Spinal cord (tissue), 9 donors: ENCODE measurements at regions not wholly inside any gene's neighbourhood (a gene's known extent, or its start where the extent isn't known, plus 50 kb on each side); places are given as distances from the start of the nearest gene placed in this dataset.

ENCODE experiments used
- DNase-seq, 6 donors: peaks; one replicate each; pipeline versions ENCODE4 v3.0.0 to v3.0.0-alpha.2; 2013 to 2015; ENCODE audit warnings: low spot score in 6 of 6, low read depth in 4 of 6
- H3K27ac ChIP-seq: one replicate; pipeline ENCODE4 v1.5.1; 2013; ENCODE audit warnings: low read depth, low read length, control low read depth
- H3K27me3 ChIP-seq: one replicate; pipeline ENCODE4 v1.6.1; 2013; ENCODE audit warnings: low read length; ENCODE audit not compliant: control insufficient read depth, insufficient read depth
- H3K36me3 ChIP-seq: one replicate; pipeline ENCODE4 v1.6.1; 2013; ENCODE audit warnings: low read length; ENCODE audit not compliant: control insufficient read depth, insufficient read depth
- H3K4me1 ChIP-seq: one replicate; pipeline ENCODE4 v1.6.1; 2013; ENCODE audit warnings: low read length; ENCODE audit not compliant: control insufficient read depth, insufficient read depth
- H3K4me3 ChIP-seq: one replicate; pipeline ENCODE4 v1.5.1; 2013; ENCODE audit warnings: low read depth, low read length, control low read depth
- H3K9me3 ChIP-seq: one replicate; pipeline ENCODE4 v1.6.1; 2013; ENCODE audit warnings: low read length; ENCODE audit not compliant: control insufficient read depth, insufficient read depth
- WGBS: methylation state at CpG from one replicate; pipeline ENCODE4 v1.1.5; 2013; ENCODE audit warnings: missing lambda C conversion rate; ENCODE audit not compliant: insufficient coverage; 5-methylcytosine and 5-hydroxymethylcytosine counted together
- donor health status: healthy.

GRCh38 chr6:114452785-114453401, 110.1 kb upstream of the HS3ST5 start:
- Histone ChIP-seq H3K4me1 (no peaks in the 10 kb centered on the region), H3K27me3 (no peaks in the 10 kb centered on the region), H3K9me3 (no peaks in the 10 kb centered on the region), H3K36me3 (no peaks in the 10 kb centered on the region), H3K4me3 (no peak overlapping the region), H3K27ac (no peak overlapping the region)
- DNase-seq = no peak
- 86% methylated on average over 2 of the region's 4 CpGs for WGBS

DNA sequence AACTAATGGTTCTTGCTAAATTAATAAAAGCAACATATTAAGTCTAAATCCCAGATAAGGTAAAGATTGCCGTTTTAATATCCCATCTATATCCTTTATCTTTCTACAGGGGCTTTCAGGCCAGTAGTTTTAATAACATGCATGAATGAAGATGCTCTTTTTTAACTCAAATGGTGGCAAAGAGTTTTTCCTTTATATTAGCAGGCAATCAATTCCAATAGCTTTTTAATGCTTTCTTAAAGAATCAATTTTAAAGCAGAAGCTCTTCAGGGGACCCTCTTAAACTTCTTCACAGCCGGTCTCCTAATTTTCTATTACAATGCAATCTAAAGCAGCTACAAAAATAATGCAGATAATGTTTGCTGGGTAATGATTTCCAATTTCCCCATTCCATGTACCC, 107.8 kb upstream of the HS3ST5 start:
- WGBS = no CpG with 5 or more reads among the region's 2 CpGs
- no peak overlapping the region for H3K27ac ChIP-seq
- H3K36me3 ChIP-seq = no peaks in the 10 kb centered on the region
- no peak overlapping the region for H3K4me3 ChIP-seq
- H3K27me3 ChIP-seq = no peaks in the 10 kb centered on the region
- DNase-seq = peak in 1 of 6 donors; percentile 91
- H3K4me1 ChIP-seq = no peaks in the 10 kb centered on the region
- no peaks in the 10 kb centered on the region for H3K9me3 ChIP-seq

DNA sequence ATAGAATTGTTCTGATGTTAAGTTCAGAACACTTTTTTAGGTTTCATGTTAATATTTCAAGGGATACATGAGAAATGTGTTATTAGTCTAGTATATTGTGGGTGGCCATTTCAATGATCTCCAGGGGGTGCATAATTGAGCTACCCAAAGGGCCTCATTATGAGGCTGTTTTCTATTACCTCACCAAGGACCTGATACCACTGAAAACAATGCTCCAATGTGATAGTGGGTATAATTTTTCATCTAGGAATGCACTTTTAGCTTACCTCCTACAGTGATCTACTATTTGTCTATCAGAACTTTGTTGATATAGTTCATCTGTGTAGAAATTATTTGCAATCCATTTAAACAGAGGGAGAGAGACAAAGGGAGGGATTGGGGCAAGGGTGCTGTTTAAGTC, 106.8 kb upstream of the HS3ST5 start:
- Histone ChIP-seq H3K27ac (no peak overlapping the region), H3K36me3 (no peaks in the 10 kb centered on the region), H3K27me3 (no peaks in the 10 kb centered on the region), H3K9me3 (no peaks in the 10 kb centered on the region), H3K4me3 (no peak overlapping the region), H3K4me1 (no peaks in the 10 kb centered on the region)
- no peak for DNase-seq

- no peaks in the 10 kb centered on the region for H3K36me3 ChIP-seq
- H3K27ac ChIP-seq = no peak overlapping the region
- H3K27me3 ChIP-seq = no peaks in the 10 kb centered on the region
- DNase-seq = no peak
- no peaks in the 10 kb centered on the region for H3K9me3 ChIP-seq
- no CpG with 5 or more reads among the region's 2 CpGs for WGBS
- no peaks in the 10 kb centered on the region for H3K4me1 ChIP-seq
- no peak overlapping the region for H3K4me3 ChIP-seq
These were observed 103.5 kb upstream of the HS3ST5 start for GRCh38 chr6:114446342-114446741.

GRCh38 chr6:114445846-114446245, 103.0 kb upstream of the HS3ST5 start:
- no peak for DNase-seq
- no peak overlapping the region for H3K27ac ChIP-seq
- H3K4me3 ChIP-seq = no peak overlapping the region
- WGBS = no CpG with 5 or more reads among the region's 2 CpGs
- H3K36me3 ChIP-seq = no peaks in the 10 kb centered on the region
- no peaks in the 10 kb centered on the region for H3K9me3 ChIP-seq
- no peaks in the 10 kb centered on the region for H3K4me1 ChIP-seq
- H3K27me3 ChIP-seq = no peaks in the 10 kb centered on the region

- DNase-seq = no peak
- H3K27ac ChIP-seq = no peak overlapping the region
- WGBS = no CpG with 5 or more reads among the region's 1 CpG
- H3K36me3 ChIP-seq = no peaks in the 10 kb centered on the region
- H3K9me3 ChIP-seq = no peaks in the 10 kb centered on the region
- no peaks in the 10 kb centered on the region for H3K4me1 ChIP-seq
- H3K4me3 ChIP-seq = no peak overlapping the region
- H3K27me3 ChIP-seq = no peaks in the 10 kb centered on the region
These were observed 96.6 kb upstream of the HS3ST5 start for GRCh38 chr6:114439411-114439810.

GRCh38 chr6:114437235-114437634, 94.4 kb upstream of the HS3ST5 start:
- no CpG with 5 or more reads among the region's 1 CpG for WGBS
- H3K4me3 ChIP-seq = no peak overlapping the region
- no peaks in the 10 kb centered on the region for H3K36me3 ChIP-seq
- no peak overlapping the region for H3K27ac ChIP-seq
- H3K9me3 ChIP-seq = no peaks in the 10 kb centered on the region
- no peaks in the 10 kb centered on the region for H3K4me1 ChIP-seq
- H3K27me3 ChIP-seq = no peaks in the 10 kb centered on the region
- DNase-seq = no peak

GRCh38 chr6:114436691-114437090, 93.9 kb upstream of the HS3ST5 start:
- Histone ChIP-seq H3K4me3 (no peak overlapping the region), H3K9me3 (no peaks in the 10 kb centered on the region), H3K36me3 (no peaks in the 10 kb centered on the region), H3K27me3 (no peaks in the 10 kb centered on the region), H3K27ac (no peak overlapping the region), H3K4me1 (no peaks in the 10 kb centered on the region)
- WGBS = 67% methylated on average over 1 of the region's 3 CpGs
- DNase-seq = peak in 2 of 6 donors; percentile 31 to 69

- no peaks in the 10 kb centered on the region for H3K4me1 ChIP-seq
- no peak overlapping the region for H3K4me3 ChIP-seq
- H3K27ac ChIP-seq = no peak overlapping the region
- DNase-seq = no peak
- H3K27me3 ChIP-seq = no peaks in the 10 kb centered on the region
- H3K36me3 ChIP-seq = no peaks in the 10 kb centered on the region
- H3K9me3 ChIP-seq = no peaks in the 10 kb centered on the region
These were observed 93.2 kb upstream of the HS3ST5 start for GRCh38 chr6:114435985-114436384.

- Histone ChIP-seq H3K9me3 (no peaks in the 10 kb centered on the region), H3K4me3 (no peak overlapping the region), H3K36me3 (no peaks in the 10 kb centered on the region), H3K27ac (no peak overlapping the region), H3K4me1 (no peaks in the 10 kb centered on the region), H3K27me3 (no peaks in the 10 kb centered on the region)
- WGBS = no CpG with 5 or more reads among the region's 1 CpG
- peak in 1 of 6 donors; percentile 20 for DNase-seq
These were observed 89.6 kb upstream of the HS3ST5 start for GRCh38 chr6:114432400-114432799.
